GM12891 (cell line): ENCODE measurements at regions not wholly inside any gene's neighbourhood (a gene's known extent, or its start where the extent isn't known, plus 50 kb on each side); places are given as distances from the start of the nearest gene placed in this dataset.

Experiments used
- POLR2A ChIP-seq: IDR thresholded peaks from 2 replicates; pipeline ENCODE4 v1.6.1; 2011; ENCODE audit warnings: low read depth, low read length, control low read depth
- POLR2AphosphoS5 ChIP-seq: IDR thresholded peaks from 2 replicates; pipeline ENCODE4 v1.6.1; 2011; ENCODE audit warnings: low read depth, low read length, control low read depth
- SPI1 ChIP-seq: IDR thresholded peaks from 2 replicates; pipeline ENCODE4 v1.6.1; 2011; ENCODE audit warnings: low read depth, low read length, control low read depth
- TAF1 ChIP-seq: IDR thresholded peaks from 2 replicates; pipeline ENCODE4 v1.6.1; 2011; ENCODE audit warnings: low read depth, low read length, control low read depth

GRCh38 chr13:24625870-24626849, 54.0 kb upstream of the ATP12A start:
- TF ChIP-seq POLR2AphosphoS5 (no peak), POLR2A (no peak), TAF1 (no peak), SPI1 (no peak)
